K562 (cell line): ENCODE measurements at regions not wholly inside any gene's neighbourhood (a gene's known extent, or its start where the extent isn't known, plus 50 kb on each side); places are given as distances from the start of the nearest gene placed in this dataset.

Source experiments
- ATAC-seq: fragments of 200-7000 bp; cut with Tn5 transposase; 3 replicates; pipeline ENCODE4 v1.9.1; 2020; ENCODE audit warnings: moderate library complexity
- BruUV-seq: library from RNA; stranded (reverse); fragments of 400-500 nt; replicated peaks from 2 replicates; lab custom pipeline; 2021; lab: Mats Ljungman, UMichigan
- CTCF ChIA-PET: fragments of 300-600 bp; formaldehyde crosslinking; extraction: SDS; loops from one replicate; lab custom pipeline; 2021; ENCODE audit warnings: low intra/inter-chr PET ratio; lab: Yijun Ruan, JAX
- POLR2A ChIA-PET: fragments of 300-600, 350-650 bp; sonication (Branson Sonifier 250); formaldehyde crosslinking; extraction: SDS; loops from one replicate; lab custom pipeline; 2021; ENCODE audit warnings: antibody characterized with exemption, inconsistent platforms; lab: Yijun Ruan, JAX
- DNase-seq, 4 experiments: peaks; one replicate each; pipeline versions ENCODE4 v3.0.0 to v3.0.0-alpha.2; 2011 to 2018; ENCODE audit warnings: low spot score in 3 of 4, mixed read lengths in 3 of 4; ENCODE audit errors: extremely low read depth in 1 of 4
- FAIRE-seq: peaks from 2 replicates; lab custom pipeline; 2011; peaks lifted over from hg19 to GRCh38; lab: Jason Lieb, UNC
- H2AFZ ChIP-seq: 2 replicates; pipeline ENCODE4 v1.6.0; 2011; ENCODE audit warnings: low read depth, low read length, control low read depth, inconsistent platforms
- H3K27ac ChIP-seq: fragments of 200-600 bp; 3 replicates; pipeline ENCODE4 v1.8.0; 2011; ENCODE audit warnings: low read depth, mild to moderate bottlenecking, control low read depth, inconsistent platforms, low read length, moderate library complexity, mixed read lengths; ENCODE audit errors: extremely low read depth
- H3K27me3 ChIP-seq, 2 experiments: fragments of 300-600 bp in 1 of 2; 2 replicates in 1 of 2; 3 replicates in 1 of 2; pipeline versions ENCODE4 v1.6.0 to v1.8.0; 2011; ENCODE audit warnings: inconsistent platforms in 2 of 2, low read length in 2 of 2, mild to moderate bottlenecking in 1 of 2, mixed read lengths in 1 of 2, moderate library complexity in 1 of 2; ENCODE audit not compliant: control insufficient read depth in 2 of 2, insufficient read depth in 2 of 2
- H3K36me3 ChIP-seq: fragments of 300-600 bp; 3 replicates; pipeline ENCODE4 v1.8.0; 2011; ENCODE audit warnings: mild to moderate bottlenecking, low read length, inconsistent platforms; ENCODE audit not compliant: control insufficient read depth, insufficient read depth
- H3K4me1 ChIP-seq, 2 experiments: fragments of 200-600 bp in 1 of 2; replicated peaks in 1 of 2; 2 replicates in 1 of 2; 3 replicates in 1 of 2; pipeline versions ENCODE4 v1.5.1 to v1.8.0; 2011; ENCODE audit warnings: inconsistent platforms in 2 of 2, low read length in 2 of 2, mild to moderate bottlenecking in 1 of 2, mixed read lengths in 1 of 2, moderate library complexity in 1 of 2; ENCODE audit not compliant: control insufficient read depth in 2 of 2, insufficient read depth in 2 of 2
- H3K4me2 ChIP-seq: 2 replicates; pipeline ENCODE4 v1.6.1; 2011; ENCODE audit warnings: low read length, control low read depth, inconsistent platforms, mixed read lengths; ENCODE audit not compliant: insufficient read depth
- H3K4me3 ChIP-seq: fragments of 200-600 bp; sonication (generic), shearing (Covaris generic); 2 replicates; pipeline ENCODE4 v1.5.1; 2016; ENCODE audit warnings: control low read depth, inconsistent platforms
- H3K79me2 ChIP-seq: fragments of 200-600 bp; 3 replicates; pipeline ENCODE4 v1.8.0; 2011; ENCODE audit warnings: low read length, inconsistent platforms; ENCODE audit not compliant: control insufficient read depth, insufficient read depth
- H3K9ac ChIP-seq, 2 experiments: 2 replicates each; pipeline versions ENCODE4 v1.6.0 to v1.6.1; 2011; ENCODE audit warnings: low read depth in 2 of 2, low read length in 2 of 2, control low read depth in 1 of 2, inconsistent platforms in 1 of 2, mild to moderate bottlenecking in 1 of 2, mixed read lengths in 1 of 2; ENCODE audit not compliant: insufficient read depth in 1 of 2
- H3K9me1 ChIP-seq: one replicate; pipeline ENCODE4 v1.6.0; 2011; ENCODE audit warnings: inconsistent platforms, mild to moderate bottlenecking, low read length, moderate library complexity; ENCODE audit not compliant: control insufficient read depth, insufficient read depth
- H3K9me3 ChIP-seq: replicated peaks from 2 replicates; pipeline ENCODE4 v1.5.1; 2011; ENCODE audit warnings: low read depth, low read length, inconsistent platforms; ENCODE audit not compliant: control insufficient read depth, insufficient read depth
- H4K20me1 ChIP-seq: replicated peaks from 2 replicates; pipeline ENCODE4 v1.6.1; 2011; ENCODE audit warnings: low read length, inconsistent platforms, mixed read lengths; ENCODE audit not compliant: control insufficient read depth, insufficient read depth
- CHD2 ChIP-seq: IDR thresholded peaks from 2 replicates; pipeline ENCODE4 v1.6.1; 2011; ENCODE audit warnings: low read depth, low read length
- PHTF2 ChIP-seq: fragments of 250-450 bp; sonication (Bioruptor Pico); IDR thresholded peaks from 2 replicates; pipeline ENCODE4 v1.5.0; 2021; ENCODE audit warnings: mild to moderate bottlenecking
- ZNF324 ChIP-seq: fragments of 250-450 bp; sonication (Bioruptor Pico); IDR thresholded peaks from 2 replicates; pipeline ENCODE4 v1.4.0; 2020; ENCODE audit warnings: mild to moderate bottlenecking
- WGBS: fragments of 100-300 bp; shearing (Covaris generic); methylation state at CpG from one replicate; pipeline ENCODE4 v1.1.6; 2016; ENCODE audit warnings: low coverage, mixed read lengths; ENCODE audit not compliant: insufficient coverage; ENCODE audit errors: missing lambda C conversion rate; 5-methylcytosine and 5-hydroxymethylcytosine counted together
- in situ Hi-C: fragments of 300-500 bp; cut with MboI; formaldehyde crosslinking; loops from 4 replicates; pipeline ENCODE4 v1.15.0; 2018; ENCODE audit warnings: inconsistent platforms, mixed read lengths
- intact Hi-C: fragments of 100-400 bp; cut with micrococcal nuclease; formaldehyde crosslinking; loops from 2 replicates; pipeline ENCODE4 v1.14.2; 2022
- TF ChIP-seq, protein P1 (sequence below): sonication (generic); formaldehyde crosslinking; IDR thresholded peaks from 2 replicates; pipeline ENCODE4 v1.8.0; 2023; ENCODE audit warnings: mild to moderate bottlenecking, missing genetic modification reagents
- TF ChIP-seq, protein P2 (sequence below): fragments of 450-650 bp; formaldehyde crosslinking; conservative IDR thresholded peaks from 2 replicates; pipeline ENCODE4 v1.4.0; 2022; ENCODE audit warnings: mild to moderate bottlenecking, missing genetic modification characterization

DNA sequence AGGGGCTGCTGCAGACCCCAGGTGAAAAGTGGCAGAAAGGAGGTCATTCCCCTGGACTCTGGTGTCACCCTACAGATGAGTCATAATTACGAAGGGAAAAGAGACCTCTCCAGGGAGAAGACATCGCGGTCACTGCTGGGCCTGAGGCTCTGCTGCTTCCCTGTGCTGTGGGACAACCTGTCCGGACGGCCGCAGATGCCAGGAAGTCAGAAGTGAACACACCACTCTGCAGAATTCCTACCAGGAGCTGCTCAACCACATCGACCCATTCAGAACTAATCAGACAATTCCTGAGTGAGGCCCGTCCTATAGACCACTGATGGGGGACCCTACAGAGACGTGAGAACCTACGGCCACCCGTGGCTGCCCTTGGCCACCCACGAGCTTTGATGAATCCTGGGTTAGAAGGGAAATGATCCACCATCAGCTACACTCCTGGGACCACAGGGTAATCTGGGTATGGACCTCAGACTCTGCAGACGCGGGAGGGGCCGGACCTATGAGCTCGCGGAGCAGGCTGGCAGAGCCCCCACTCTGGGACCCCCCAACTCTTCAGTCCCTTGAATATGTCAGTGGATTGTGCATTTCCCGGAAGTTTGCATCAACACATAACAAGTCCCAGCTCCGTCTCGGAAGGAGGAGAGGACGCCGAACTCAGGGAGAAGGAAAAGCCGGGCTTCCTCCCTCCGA lies 636.7 kb downstream of the BRD1 start:
- no peak overlapping the region for H3K27ac ChIP-seq
- H3K9ac ChIP-seq, result no peak overlapping the region
- POLR2A ChIA-PET, result no interaction called here
- H3K4me2 ChIP-seq, result no peak overlapping the region
- DNase-seq (no peak), FAIRE-seq (no peak), ATAC-seq (no peak)
- no peaks in the 10 kb centered on the region for H3K9me3 ChIP-seq
- intact Hi-C loops, result no loop called here
- H3K4me3 ChIP-seq, result no peak overlapping the region
- WGBS, result under 1% methylated on average over 21 of the region's 24 CpGs
- H3K36me3 ChIP-seq, result no peaks in the 10 kb centered on the region
- in situ Hi-C loops, result no loop called here
- CTCF ChIA-PET, result no interaction called here
- H3K4me1 ChIP-seq, result no peaks in the 10 kb centered on the region
- no peak for TF ChIP-seq PHTF2 (CRISPR knock-in tag)
- no peak for TF ChIP-seq CHD2
- TF ChIP-seq, protein P1, sequence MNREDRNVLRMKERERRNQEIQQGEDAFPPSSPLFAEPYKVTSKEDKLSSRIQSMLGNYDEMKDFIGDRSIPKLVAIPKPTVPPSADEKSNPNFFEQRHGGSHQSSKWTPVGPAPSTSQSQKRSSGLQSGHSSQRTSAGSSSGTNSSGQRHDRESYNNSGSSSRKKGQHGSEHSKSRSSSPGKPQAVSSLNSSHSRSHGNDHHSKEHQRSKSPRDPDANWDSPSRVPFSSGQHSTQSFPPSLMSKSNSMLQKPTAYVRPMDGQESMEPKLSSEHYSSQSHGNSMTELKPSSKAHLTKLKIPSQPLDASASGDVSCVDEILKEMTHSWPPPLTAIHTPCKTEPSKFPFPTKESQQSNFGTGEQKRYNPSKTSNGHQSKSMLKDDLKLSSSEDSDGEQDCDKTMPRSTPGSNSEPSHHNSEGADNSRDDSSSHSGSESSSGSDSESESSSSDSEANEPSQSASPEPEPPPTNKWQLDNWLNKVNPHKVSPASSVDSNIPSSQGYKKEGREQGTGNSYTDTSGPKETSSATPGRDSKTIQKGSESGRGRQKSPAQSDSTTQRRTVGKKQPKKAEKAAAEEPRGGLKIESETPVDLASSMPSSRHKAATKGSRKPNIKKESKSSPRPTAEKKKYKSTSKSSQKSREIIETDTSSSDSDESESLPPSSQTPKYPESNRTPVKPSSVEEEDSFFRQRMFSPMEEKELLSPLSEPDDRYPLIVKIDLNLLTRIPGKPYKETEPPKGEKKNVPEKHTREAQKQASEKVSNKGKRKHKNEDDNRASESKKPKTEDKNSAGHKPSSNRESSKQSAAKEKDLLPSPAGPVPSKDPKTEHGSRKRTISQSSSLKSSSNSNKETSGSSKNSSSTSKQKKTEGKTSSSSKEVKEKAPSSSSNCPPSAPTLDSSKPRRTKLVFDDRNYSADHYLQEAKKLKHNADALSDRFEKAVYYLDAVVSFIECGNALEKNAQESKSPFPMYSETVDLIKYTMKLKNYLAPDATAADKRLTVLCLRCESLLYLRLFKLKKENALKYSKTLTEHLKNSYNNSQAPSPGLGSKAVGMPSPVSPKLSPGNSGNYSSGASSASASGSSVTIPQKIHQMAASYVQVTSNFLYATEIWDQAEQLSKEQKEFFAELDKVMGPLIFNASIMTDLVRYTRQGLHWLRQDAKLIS (CRISPR knock-in tag), result no peak
- TF ChIP-seq ZNF324, result no peak
- TF ChIP-seq, protein P2, sequence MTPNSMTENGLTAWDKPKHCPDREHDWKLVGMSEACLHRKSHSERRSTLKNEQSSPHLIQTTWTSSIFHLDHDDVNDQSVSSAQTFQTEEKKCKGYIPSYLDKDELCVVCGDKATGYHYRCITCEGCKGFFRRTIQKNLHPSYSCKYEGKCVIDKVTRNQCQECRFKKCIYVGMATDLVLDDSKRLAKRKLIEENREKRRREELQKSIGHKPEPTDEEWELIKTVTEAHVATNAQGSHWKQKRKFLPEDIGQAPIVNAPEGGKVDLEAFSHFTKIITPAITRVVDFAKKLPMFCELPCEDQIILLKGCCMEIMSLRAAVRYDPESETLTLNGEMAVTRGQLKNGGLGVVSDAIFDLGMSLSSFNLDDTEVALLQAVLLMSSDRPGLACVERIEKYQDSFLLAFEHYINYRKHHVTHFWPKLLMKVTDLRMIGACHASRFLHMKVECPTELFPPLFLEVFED (CRISPR knock-in tag), result no peak
- TF ChIP-seq, all 486 proteins: peak for 0
- Histone ChIP-seq H3K9me1 (no peaks in the 10 kb centered on the region), H2AFZ (no peak overlapping the region), H3K27me3 (peaks cover 0 to 30% of the 10 kb centered on the region in 2 experiments; a peak in 3 of 5 replicates), H3K79me2 (no peaks in the 10 kb centered on the region), H4K20me1 (no peaks in the 10 kb centered on the region)
- BruUV-seq, result no TSS peak
